ENCODE measurements at regions not wholly inside any gene's neighbourhood (a gene's known extent, or its start where the extent isn't known, plus 50 kb on each side); places are given as distances from the start of the nearest gene placed in this dataset.

DNA sequence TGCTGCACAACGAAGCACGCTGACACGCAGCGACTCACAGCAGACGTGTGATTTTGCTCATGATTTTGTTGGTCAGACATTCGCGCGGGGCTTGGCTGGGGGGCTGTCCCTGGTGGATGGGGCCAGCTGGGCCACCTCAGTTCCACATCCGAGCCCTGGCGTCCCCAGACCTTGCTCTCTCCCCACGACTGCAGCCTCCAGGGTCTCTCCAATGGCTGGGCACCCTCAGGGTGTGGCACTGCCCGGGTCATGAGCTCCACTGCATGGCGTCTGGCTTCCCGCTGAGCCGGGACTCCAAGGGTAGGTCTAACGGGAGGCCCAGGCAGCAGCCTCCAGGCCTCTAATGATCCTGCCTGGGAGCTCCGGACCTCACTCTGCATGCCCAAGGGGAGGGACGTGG lies 173.0 kb upstream of the AJAP1 start:
- no peak for DNase-seq (ENCODE audit: low read depth)
- no peak overlapping the region for H3K4me3 ChIP-seq (ENCODE audit: control insufficient read depth, low read depth, low read length)
- TF ChIP-seq CTCF (conservative IDR thresholded peaks at IDR 0.05; ENCODE audit: control insufficient read depth, insufficient read depth, low read depth, low read length), result no peak

- H3K4me3 ChIP-seq (ENCODE audit: control insufficient read depth, low read depth, low read length), result no peak overlapping the region
- TF ChIP-seq CTCF (conservative IDR thresholded peaks at IDR 0.05; ENCODE audit: control insufficient read depth, insufficient read depth, low read depth, low read length), result no peak
- DNase-seq (ENCODE audit: low read depth), result no peak
These were observed 171.9 kb upstream of the AJAP1 start for GRCh38 chr1:4482526-4482925.

DNA sequence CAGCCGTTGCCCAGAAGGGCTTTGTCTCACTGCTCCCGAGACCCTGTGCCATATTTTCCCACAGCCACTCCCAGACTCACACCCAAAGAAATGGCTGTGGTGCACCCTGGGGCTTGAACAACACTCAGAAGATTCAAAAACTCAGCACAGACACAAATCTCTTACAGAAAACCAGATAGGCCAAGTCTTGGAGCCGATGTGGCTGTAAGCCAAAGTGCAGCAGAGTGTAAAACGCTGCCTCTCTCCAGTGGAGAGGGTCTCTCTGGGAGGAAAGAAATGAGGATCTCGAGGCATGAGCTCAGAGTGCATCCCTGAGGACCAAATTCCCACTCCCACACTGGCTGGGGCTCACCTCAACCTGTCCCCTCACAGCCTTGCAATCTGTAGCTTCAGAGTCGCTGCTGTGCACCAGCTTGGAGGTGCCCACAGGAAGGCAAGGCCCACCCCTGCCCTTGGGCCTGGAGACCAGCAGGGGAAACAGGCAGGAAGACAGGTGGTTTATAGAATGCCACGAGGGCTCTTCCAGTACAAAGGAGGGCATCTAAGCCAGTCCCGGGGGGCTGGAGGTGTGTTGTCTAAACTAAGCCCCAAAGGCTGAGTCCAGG lies 171.3 kb upstream of the AJAP1 start:
- DNase-seq (ENCODE audit: low read depth), result no peak
- no peak overlapping the region for H3K4me3 ChIP-seq (ENCODE audit: control insufficient read depth, low read depth, low read length)
- TF ChIP-seq CTCF (conservative IDR thresholded peaks at IDR 0.05; ENCODE audit: control insufficient read depth, insufficient read depth, low read depth, low read length), result no peak

DNA sequence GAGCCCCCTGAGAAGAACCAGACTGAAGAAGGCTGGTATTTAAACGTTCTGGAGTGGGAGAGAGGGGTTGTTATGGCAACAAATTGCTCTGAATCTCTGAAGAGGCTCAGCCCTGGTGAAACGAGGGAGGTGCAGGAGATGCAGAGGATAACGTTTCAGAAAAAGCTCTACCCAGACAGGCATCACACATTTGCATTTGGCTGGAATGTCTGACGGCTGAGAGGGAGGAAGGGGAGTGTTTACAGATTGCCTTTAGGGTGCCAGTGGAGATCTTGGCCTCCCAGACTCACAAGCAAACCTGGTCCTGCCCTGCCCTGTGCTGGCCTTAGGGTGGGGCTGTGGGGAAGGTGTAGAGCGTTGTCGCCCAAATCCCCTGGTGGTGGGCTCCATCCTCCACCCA lies 169.0 kb upstream of the AJAP1 start:
- no peak for TF ChIP-seq CTCF (conservative IDR thresholded peaks at IDR 0.05; ENCODE audit: control insufficient read depth, insufficient read depth, low read depth, low read length)
- H3K4me3 ChIP-seq (ENCODE audit: control insufficient read depth, low read depth, low read length), result no peak overlapping the region
- DNase-seq (ENCODE audit: low read depth), result no peak

DNA sequence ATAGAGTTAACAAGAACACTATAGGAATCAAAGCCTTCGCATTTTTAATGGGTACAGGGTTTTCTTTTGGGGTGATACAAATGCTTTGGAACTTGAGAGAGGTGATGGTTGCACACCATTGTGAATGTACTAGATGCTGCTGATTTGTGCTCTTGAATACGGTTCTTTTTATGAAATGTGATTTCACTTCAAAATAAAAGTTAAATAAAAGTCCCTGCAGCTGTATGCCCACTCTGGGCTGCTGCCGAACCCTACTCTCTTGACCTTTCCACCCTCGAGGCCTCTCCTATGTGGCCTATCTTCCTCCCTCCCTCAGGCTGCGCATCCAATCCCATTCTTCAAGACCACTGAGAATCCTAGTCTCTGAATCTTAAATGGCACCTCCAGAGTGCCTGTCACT lies 168.5 kb upstream of the AJAP1 start:
- H3K4me3 ChIP-seq (ENCODE audit: control insufficient read depth, low read depth, low read length), result no peak overlapping the region
- no peak for DNase-seq (ENCODE audit: low read depth)
- no peak for TF ChIP-seq CTCF (conservative IDR thresholded peaks at IDR 0.05; ENCODE audit: control insufficient read depth, insufficient read depth, low read depth, low read length)

DNA sequence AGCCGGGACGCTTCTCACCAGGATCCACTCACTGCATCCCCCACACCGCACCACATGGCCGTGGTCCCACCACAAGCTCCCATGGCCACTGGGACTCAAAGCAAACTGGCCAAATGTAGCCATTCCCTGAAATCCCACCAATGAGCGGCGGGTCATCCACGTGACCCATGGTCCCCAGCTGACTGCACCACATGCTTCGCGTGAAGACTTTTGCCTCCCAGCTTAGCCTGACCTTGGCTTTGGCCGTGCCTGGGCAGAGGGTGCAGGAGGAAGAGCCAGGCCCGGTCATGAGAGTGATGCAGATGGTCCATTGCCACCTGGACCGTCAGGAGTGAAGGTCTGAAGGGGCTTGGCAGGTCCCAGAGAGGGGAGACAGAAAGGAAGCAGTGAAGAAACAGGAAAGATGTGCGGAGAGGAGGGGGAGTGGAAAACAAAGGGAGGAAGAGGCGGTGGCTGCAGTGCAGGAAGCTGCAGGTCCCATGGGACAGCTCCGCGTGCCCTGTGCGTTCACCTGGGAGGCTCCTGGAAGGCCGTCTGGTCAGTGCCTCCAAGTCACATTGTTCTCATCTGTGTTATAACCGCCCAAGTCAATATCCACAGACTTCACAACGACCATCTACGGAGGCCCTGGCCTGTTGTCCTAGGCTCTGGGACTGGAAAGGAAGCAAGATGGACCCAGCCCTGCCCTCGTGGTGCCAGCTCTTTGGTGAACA lies 167.8 kb upstream of the AJAP1 start:
- no peak for TF ChIP-seq CTCF (conservative IDR thresholded peaks at IDR 0.05; ENCODE audit: control insufficient read depth, insufficient read depth, low read depth, low read length)
- DNase-seq (ENCODE audit: low read depth), result no peak
- no peak overlapping the region for H3K4me3 ChIP-seq (ENCODE audit: control insufficient read depth, low read depth, low read length)
